Fibroblast of the aortic adventitia (primary cell): ENCODE measurements at regions not wholly inside any gene's neighbourhood (a gene's known extent, or its start where the extent isn't known, plus 50 kb on each side); places are given as distances from the start of the nearest gene placed in this dataset.

Experiments
- DNase-seq: peaks from one replicate; pipeline ENCODE4 v3.0.0-alpha.2; 2010; ENCODE audit warnings: low read depth
- H3K4me3 ChIP-seq: 2 replicates; pipeline ENCODE4 v1.5.1; 2011; ENCODE audit warnings: low read depth, mild to moderate bottlenecking, control low read depth, low read length, moderate library complexity
- TF ChIP-seq, protein P1 (sequence below): IDR thresholded peaks from 2 replicates; pipeline ENCODE4 v1.5.1; 2011; ENCODE audit warnings: mild to moderate bottlenecking, low read length, control low read depth, inconsistent platforms; ENCODE audit not compliant: insufficient read depth

DNA sequence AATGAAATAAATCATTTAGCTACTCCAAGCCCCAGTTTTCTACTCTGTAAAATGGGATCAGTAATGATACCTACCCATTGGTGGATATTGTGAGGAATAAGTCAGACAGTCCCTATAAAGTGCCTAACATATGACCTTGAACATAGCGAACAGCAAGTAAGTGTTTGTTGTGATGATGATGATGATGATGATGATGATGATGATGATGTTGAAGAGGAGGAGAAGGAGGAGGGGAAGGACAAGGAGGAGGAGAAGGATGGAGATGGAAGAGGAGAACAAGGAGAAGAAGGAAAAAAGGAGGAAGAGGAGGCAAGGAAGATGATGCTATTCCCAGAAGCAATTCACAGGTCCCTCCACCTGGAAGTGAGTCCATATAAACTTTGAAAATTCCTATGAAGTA is 264.3 kb downstream of the MAFB start:
- no peak overlapping the region for H3K4me3 ChIP-seq
- no peak for DNase-seq
- TF ChIP-seq, protein P1, sequence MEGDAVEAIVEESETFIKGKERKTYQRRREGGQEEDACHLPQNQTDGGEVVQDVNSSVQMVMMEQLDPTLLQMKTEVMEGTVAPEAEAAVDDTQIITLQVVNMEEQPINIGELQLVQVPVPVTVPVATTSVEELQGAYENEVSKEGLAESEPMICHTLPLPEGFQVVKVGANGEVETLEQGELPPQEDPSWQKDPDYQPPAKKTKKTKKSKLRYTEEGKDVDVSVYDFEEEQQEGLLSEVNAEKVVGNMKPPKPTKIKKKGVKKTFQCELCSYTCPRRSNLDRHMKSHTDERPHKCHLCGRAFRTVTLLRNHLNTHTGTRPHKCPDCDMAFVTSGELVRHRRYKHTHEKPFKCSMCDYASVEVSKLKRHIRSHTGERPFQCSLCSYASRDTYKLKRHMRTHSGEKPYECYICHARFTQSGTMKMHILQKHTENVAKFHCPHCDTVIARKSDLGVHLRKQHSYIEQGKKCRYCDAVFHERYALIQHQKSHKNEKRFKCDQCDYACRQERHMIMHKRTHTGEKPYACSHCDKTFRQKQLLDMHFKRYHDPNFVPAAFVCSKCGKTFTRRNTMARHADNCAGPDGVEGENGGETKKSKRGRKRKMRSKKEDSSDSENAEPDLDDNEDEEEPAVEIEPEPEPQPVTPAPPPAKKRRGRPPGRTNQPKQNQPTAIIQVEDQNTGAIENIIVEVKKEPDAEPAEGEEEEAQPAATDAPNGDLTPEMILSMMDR: no peak

DNA sequence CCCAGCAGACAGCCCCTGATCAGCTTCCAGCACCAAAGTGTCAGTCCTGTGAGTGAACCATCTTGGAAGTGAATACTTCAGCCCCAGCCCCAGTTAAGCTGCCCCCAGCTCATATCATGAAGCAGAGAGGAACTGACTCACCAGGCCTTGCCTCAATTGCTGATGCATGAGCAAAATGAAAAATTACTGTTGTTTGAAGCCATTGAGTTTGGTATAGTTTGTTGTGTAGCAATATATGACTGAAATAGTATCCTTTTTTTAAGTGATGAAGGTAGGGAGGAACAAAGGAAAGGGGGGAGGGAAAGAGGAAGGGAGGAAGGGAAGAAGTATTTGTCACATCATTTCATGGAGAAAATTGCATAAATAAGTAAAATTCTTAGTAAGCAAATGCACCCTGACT is 266.4 kb downstream of the MAFB start:
- TF ChIP-seq, protein P1: no peak
- DNase-seq: no peak
- H3K4me3 ChIP-seq: no peak overlapping the region

DNA sequence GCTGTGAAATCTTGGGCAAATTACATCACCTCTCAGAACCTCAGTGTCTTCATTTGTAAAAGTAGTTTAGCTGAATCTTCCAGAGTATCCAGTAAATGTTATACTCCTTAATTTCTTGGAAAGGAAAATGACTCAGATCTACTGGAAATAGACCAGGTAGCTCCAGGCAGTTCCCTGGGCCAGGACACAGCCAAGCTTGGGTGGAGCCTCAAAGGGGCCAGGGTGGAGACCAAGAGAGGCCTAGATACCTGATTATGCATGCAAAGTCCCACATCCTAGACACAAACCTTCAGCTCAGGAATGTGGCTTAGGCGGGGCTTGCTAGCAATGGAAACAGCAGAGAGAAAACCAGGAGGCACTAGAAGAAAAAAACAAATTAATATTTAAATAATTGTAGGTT is 272.8 kb downstream of the MAFB start:
- TF ChIP-seq, protein P1: no peak
- peak; percentile 0 for DNase-seq
- H3K4me3 ChIP-seq: no peak overlapping the region

DNA sequence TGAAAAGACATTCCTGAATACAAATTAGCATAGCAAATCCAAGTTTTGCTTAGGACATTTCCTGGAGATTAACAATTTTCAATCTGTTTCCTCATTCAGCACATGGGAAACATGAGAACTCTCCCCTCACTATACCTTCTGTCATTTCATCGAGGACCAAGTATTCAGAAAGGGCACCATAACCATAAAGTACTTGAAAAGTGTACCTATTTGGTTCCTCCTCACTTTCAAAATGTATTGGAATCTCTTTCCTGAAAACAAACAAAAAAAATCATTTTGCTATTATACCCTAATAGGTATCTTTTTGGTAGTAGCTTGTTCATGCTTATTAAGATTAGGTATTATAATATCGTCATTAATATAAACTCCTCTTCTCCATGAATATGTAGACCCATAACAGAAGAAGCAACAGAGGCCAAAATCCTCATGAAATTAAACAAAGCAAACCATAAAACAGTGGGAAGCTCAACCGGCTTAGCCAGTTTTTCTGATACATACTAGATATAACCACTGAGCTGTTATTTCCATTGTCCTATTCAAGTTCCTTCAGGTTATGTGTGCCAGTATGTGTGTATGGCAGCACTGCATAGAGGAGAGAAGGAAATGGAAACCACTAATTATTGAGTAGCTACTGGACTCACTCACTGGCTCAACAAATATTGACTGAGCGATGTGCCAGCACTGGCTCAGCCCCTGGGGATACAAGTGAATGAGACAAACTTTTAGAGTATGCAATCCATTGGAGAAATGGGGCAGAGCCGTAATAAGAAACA is 274.0 kb downstream of the MAFB start:
- no peak overlapping the region for H3K4me3 ChIP-seq
- no peak for DNase-seq
- TF ChIP-seq, protein P1: no peak

DNA sequence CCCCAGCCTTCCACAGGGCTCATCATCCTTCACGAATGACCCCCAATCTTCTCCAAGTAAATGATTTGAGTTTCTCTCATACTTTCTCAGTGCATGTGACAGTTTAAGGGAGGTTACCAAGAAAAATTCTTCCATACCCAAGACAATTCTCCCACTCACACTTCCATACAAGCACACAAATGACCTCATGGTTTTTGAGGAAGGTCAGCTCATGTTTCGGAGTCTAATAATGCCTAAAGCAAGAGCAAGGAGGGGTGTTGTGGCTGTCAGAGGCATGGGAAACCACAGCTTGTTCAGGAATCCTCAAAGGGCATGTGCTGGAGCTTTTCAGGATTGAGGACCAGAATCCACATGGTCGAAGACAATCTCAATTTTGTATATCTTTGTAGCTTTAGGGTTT is 279.0 kb downstream of the MAFB start:
- no peak for DNase-seq
- TF ChIP-seq, protein P1: no peak
- H3K4me3 ChIP-seq: no peak overlapping the region

DNA sequence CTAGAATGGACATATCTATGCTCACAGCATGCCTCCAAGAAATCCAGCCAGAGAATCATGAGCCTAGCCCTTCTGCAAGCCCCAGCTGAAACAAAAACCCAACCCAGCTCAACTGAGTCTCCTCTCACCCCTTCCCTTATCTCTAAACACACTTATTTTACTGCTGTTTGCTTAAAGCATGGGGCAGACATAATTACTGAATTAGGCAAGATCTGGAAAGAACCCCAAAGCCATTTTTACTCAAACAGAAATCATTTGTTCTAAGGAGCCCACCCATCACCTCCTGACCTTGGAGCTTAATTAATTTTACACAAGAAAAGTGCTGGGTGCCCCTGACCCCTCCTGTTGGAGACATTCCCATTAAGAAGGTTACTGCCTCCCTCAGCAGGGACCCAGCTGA is 291.6 kb downstream of the MAFB start:
- DNase-seq: no peak
- H3K4me3 ChIP-seq: no peak overlapping the region
- TF ChIP-seq, protein P1: no peak
